OCI-LY1 (cell line): ENCODE measurements at regions not wholly inside any gene's neighbourhood (a gene's known extent, or its start where the extent isn't known, plus 50 kb on each side); places are given as distances from the start of the nearest gene placed in this dataset.

ENCODE experiments used
- CTCF ChIP-seq: fragments of 200-600 bp; sonication (generic), shearing (Covaris generic); IDR thresholded peaks from 2 replicates; pipeline ENCODE4 v1.5.1; 2017; ENCODE audit warnings: mild to moderate bottlenecking, antibody characterized with exemption, low read length, moderate library complexity, mixed read lengths
- EZH2 ChIP-seq: fragments of 200-600 bp; sonication (generic), shearing (Covaris generic); IDR thresholded peaks from 2 replicates; pipeline ENCODE4 v1.8.0; 2017; ENCODE audit warnings: borderline replicate concordance, mixed run types, mild to moderate bottlenecking, antibody characterized with exemption, low read length, moderate library complexity, mixed read lengths

GRCh38 chr5:20656262-20656661 lies 668.3 kb upstream of the CDH18 start:
- TF ChIP-seq CTCF (no peak), EZH2 (no peak)
